ENCODE measurements at regions not wholly inside any gene's neighbourhood (a gene's known extent, or its start where the extent isn't known, plus 50 kb on each side); places are given as distances from the start of the nearest gene placed in this dataset.
"Not testable (repeated sequence)": the region's sequence is repeated elsewhere in the genome, so short reads cannot be mapped to it uniquely, and the experiment has no call there.

DNA sequence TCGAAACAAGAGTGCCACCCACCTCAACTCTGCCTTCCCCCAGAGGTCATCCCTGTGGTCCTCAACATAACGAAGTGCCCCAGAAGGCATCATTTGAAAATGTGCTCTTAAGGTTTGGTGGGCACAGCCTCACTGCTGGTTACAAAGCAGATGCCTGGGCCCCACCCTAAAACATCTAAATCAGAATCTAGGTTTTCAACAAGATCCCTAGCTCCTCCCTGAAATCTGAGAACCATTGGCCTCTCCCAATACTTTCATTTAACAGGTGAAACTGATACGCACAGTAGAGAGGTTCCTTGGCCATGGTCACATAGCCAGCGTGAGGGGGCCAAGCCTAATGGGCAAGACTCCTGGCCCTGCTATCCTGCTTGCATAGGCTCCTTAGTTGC is 376.2 kb upstream of the CLINT1 start:
- no peak for DNase-seq

- no peak for DNase-seq
Observed at GRCh38 chr5:158234323-158235158, 375.6 kb upstream of the CLINT1 start.

GRCh38 chr5:158233735-158234322 is 374.9 kb upstream of the CLINT1 start:
- no peak for DNase-seq

- not testable (repeated sequence) for DNase-seq
Observed at GRCh38 chr5:158227314-158227713, 368.4 kb upstream of the CLINT1 start.

DNA sequence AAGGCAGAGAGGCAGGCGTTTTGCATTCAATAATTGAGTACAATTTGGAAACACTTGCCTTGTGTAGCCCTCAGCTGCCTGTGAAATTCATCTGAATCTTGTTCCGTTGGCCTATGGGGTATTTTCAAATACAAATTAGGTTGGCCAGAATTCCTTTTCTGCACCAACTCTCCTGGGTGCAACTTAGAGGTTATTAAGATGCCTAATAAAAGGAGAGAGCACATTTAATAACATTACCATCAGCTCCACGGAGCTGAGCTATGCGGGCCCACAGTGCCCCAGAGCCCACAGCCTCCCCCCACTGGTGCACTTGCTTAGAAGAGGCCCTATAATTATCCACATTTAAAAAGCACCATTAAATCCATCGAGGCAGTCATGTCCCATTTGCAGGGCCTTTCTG is 367.6 kb upstream of the CLINT1 start:
- DNase-seq: no peak

- DNase-seq: no peak
Observed at GRCh38 chr5:158224253-158224652, 365.3 kb upstream of the CLINT1 start.

DNA sequence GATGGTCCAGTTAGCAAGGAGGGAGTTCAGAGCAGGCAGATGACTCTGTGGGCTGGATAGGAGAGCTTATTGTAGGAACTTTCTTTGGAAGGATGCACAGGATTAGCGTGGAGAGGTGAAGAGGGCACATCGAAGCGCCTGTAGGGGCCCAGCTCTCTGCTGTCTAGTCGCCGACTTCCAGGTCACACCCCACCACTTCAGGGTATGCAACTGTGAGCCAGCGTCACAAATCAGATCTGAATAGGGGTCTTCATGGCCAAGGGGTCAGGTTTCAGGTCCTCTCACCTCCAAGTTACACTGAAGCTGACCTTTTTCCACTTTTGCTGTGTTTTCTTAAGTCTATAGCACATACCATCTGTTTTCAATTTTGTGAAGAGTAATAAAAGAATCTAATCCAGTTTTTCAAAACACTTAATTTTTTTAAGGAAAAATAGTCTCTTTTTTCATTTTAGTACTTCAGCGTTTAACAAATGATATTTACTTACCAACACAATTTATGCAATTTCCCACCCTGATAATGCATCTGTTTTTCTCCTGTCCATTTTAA is 364.2 kb upstream of the CLINT1 start:
- no peak for DNase-seq

- no peak for DNase-seq
Observed at GRCh38 chr5:158212917-158213316, 354.0 kb upstream of the CLINT1 start.

DNA sequence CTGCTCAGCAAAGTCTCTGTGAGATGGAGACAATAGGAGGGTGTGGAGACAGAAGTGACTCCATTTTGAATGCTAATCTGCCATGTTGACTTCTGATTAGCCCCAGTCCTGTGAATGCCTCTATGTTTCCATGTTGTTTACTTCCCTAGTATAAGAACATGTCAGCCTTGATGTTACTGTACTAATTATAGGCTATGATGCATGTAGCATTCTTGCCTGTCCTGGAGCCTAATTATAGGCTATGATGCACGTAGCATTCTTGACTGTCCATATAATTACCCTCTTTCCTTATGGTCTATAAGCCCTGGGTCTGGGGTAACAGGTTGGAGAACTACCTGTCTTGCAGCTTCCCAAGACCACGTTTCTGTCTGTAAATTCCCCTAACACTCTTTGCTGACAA is 353.3 kb upstream of the CLINT1 start:
- no peak for DNase-seq

GRCh38 chr5:158209219-158209908 is 350.4 kb upstream of the CLINT1 start:
- DNase-seq: no peak

- no peak for DNase-seq
Observed at GRCh38 chr5:158207733-158208132, 348.8 kb upstream of the CLINT1 start.

DNA sequence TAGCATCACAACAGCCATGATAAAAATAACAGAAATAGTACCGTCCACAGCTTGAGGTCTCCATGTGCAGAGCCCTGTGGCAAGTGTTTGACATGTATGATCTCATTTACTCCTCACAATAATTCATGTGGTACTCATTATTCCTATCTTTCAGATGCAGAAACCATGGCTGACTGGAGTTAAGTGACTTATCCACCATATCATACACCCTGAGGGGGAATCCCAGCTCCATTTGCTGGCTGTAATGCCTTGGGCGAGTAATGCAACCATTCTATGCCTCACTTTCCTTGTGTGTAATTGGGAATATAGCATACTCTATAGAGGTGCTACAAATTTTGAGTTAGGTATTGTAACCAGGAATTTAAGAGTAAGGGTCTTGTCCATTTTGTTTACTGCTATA is 347.0 kb upstream of the CLINT1 start:
- no peak for DNase-seq

DNA sequence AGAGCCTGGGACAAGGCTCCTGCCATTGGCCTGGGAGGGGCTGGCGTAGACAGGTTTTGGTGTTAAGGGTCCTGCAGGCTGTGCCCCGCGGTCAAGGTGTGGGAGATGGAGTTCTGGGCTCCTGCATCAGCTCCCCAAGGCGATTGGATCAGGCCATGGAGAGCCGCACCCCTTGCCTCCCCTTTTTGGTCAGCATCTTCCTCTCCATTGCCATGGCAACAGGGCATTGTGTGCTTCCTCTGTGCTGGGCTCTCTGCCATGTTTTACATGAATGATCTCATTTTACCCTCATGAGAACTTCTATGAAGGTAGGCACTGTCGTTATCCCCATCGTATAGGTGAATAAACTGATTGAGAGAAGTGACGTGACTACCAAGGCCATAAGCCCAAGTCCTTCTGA is 344.3 kb upstream of the CLINT1 start:
- no peak for DNase-seq

GRCh38 chr5:158202801-158203200 is 343.9 kb upstream of the CLINT1 start:
- DNase-seq: no peak

GRCh38 chr5:158200619-158201018 is 341.7 kb upstream of the CLINT1 start:
- no peak for DNase-seq

GRCh38 chr5:158198636-158199035 is 339.7 kb upstream of the CLINT1 start:
- no peak for DNase-seq

DNA sequence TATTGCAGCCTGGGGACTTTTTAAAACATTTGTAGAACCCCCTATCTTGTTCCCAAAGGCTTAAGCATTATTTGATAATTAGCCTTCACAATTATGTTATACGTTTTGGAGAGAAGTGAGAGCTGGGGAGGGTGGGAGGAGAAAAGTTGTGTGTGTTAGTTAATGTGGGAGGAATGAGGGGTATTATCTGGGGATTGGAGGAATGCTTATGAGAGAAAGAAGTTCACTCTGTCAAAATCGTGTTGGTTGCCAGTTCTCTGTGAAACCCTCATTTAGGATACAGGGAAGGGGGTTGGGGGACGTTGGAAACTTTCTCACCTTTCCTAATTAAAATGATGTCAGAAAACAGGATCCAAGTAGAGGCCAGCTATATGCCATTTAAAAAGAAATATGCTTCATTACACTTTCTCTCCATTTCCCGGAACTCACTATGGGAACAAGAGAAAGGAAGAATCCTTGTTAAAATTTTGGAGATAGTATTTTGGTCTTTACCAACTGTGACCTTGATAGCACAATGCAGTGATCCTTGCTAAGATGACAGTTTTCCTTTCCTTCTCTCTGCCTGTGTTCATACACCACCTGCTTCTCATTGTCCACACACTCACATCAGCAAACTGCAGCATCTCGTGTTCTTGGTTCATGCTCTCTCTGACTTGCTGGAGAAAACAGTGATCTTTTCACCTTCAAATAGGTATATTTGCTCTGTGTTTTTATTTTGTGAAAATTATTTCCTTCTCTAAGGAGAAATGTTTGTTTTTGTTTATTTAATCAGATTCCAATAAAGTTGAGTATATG is 336.7 kb upstream of the CLINT1 start:
- DNase-seq: no peak

- DNase-seq: no peak
Observed at GRCh38 chr5:158194561-158194976, 335.6 kb upstream of the CLINT1 start.

DNA sequence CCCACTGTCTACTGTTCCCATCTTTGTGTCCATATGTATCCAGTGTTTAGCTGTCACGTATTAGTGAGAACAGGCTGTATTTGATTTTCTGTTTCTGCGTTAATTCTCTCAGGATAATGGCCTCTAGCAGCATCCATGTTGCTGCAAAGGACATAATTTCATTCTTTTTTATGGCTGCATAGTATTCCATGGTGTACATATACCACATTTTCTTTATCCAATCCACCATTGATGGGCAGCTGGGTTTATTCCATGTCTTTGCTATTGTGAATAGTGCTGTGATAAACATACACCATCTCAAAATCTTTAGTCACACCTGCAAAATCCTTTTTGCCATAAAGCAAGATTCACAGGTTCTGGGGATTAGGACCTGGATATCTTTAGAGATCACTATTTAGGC is 334.4 kb upstream of the CLINT1 start:
- not testable (repeated sequence) for DNase-seq

- no peak for DNase-seq
Observed at GRCh38 chr5:158180407-158180806, 321.5 kb upstream of the CLINT1 start.

DNA sequence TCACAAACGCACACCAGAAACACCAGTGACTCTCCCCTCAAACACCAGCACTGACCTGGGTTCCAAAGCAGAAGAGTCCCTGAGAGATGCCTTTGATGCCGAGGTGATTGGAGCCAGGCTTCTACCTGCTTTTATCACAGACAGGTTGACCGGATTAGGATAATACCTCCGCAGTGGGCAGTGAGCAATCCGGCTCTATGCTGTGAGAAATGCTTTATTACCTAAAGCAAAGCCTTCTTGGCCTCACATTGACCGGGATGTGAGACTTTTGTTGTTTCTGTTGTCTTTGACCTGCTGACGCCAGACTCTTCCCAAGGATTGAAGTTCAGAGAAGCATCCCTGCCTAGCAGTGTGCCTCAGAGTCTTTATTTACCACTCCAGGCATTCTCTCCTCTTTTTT is 320.3 kb upstream of the CLINT1 start:
- DNase-seq: no peak

DNA sequence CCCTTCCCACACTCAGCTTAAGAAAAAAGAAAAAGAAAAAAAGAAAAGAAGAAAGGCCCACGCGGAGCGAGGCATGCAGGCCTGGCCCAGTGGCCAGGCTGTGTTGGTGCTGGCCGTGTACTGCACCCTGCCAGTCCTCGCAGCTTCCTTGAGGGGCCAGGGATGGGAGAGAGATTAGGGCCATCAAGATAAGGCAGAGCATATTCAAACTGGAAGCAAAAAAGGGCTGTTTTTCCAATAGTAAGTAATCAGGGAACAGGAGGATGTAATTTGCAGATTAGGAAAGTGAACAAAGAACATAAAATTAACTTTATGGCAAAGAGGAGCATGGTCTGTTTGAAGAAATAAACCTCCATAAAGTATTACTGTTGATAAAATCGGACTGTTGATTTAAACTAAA is 319.6 kb upstream of the CLINT1 start:
- no peak for DNase-seq

DNA sequence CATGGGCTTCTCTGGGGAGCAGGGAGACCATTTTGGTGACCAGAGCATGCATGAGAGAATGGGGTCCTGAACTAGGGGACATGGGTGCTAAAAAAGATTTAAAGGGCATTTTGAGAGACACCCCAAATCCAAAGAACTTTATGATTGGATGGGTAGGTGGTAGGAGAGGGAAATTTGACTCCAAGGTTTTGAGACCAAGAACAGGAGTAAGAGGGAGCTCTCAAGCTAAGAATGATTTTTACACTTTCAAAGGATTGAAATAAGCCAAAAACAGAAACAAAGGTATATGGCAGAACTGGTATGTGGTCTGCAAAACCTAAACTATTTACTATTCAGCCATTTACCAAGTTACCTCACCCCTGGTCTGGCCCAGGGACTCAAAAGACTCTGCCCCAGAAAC is 318.2 kb upstream of the CLINT1 start:
- DNase-seq: no peak
